H9 (cell line): ENCODE measurements at regions not wholly inside any gene's neighbourhood (a gene's known extent, or its start where the extent isn't known, plus 50 kb on each side); places are given as distances from the start of the nearest gene placed in this dataset.

Experiments used
- DNase-seq: peaks from one replicate; pipeline ENCODE4 v3.0.0-alpha.2; 2017
- H2AFZ ChIP-seq: one replicate; pipeline ENCODE4 v1.6.1; 2013; ENCODE audit warnings: mild to moderate bottlenecking, low read length, control low read depth, moderate library complexity
- H2AK5ac ChIP-seq: 2 replicates; pipeline ENCODE4 v1.6.1; 2013; ENCODE audit warnings: low read length, control low read depth, mixed read lengths; ENCODE audit not compliant: insufficient read length
- H2BK120ac ChIP-seq: one replicate; pipeline ENCODE4 v1.6.1; 2013; ENCODE audit warnings: low read depth, mild to moderate bottlenecking, low read length, control low read depth, inconsistent platforms; ENCODE audit not compliant: poor library complexity, severe bottlenecking
- H2BK12ac ChIP-seq: 2 replicates; pipeline ENCODE4 v1.6.1; 2013; ENCODE audit warnings: low read length, control low read depth, mixed read lengths, low read depth; ENCODE audit not compliant: insufficient read length
- H2BK15ac ChIP-seq: 2 replicates; pipeline ENCODE4 v1.6.1; 2013; ENCODE audit warnings: low read depth, low read length, control low read depth
- H2BK20ac ChIP-seq: one replicate; pipeline ENCODE4 v1.6.1; 2013; ENCODE audit warnings: low read depth, mild to moderate bottlenecking, low read length, control low read depth, inconsistent platforms; ENCODE audit not compliant: poor library complexity, severe bottlenecking
- H2BK5ac ChIP-seq: 2 replicates; pipeline ENCODE4 v1.6.1; 2013; ENCODE audit warnings: low read length, control low read depth, mixed read lengths; ENCODE audit not compliant: insufficient read length
- H3K14ac ChIP-seq: 2 replicates; pipeline ENCODE4 v1.6.1; 2013; ENCODE audit warnings: low read length, control low read depth; ENCODE audit not compliant: insufficient read depth
- H3K18ac ChIP-seq: 2 replicates; pipeline ENCODE4 v1.6.1; 2013; ENCODE audit warnings: low read depth, mild to moderate bottlenecking, mixed read lengths, low read length, control low read depth; ENCODE audit not compliant: insufficient read length
- H3K23ac ChIP-seq: 2 replicates; pipeline ENCODE4 v1.6.1; 2013; ENCODE audit warnings: low read length, control low read depth, mixed read lengths, low read depth; ENCODE audit not compliant: insufficient read length
- H3K23me2 ChIP-seq: 2 replicates; pipeline ENCODE4 v1.6.1; 2013; ENCODE audit warnings: low read depth, mild to moderate bottlenecking, mixed read lengths, low read length, control low read depth; ENCODE audit not compliant: insufficient read length, poor library complexity, severe bottlenecking
- H3K27ac ChIP-seq: 2 replicates; pipeline ENCODE4 v1.5.1; 2013; ENCODE audit warnings: low read length, control low read depth, mixed read lengths, low read depth; ENCODE audit not compliant: insufficient read length
- H3K27me3 ChIP-seq: 2 replicates; pipeline ENCODE4 v1.6.1; 2013; ENCODE audit warnings: low read length, control low read depth, inconsistent platforms; ENCODE audit not compliant: insufficient read depth
- H3K4ac ChIP-seq: 2 replicates; pipeline ENCODE4 v1.6.1; 2013; ENCODE audit warnings: low read depth, mild to moderate bottlenecking, control low read depth, inconsistent platforms, low read length, moderate library complexity
- H3K4me1 ChIP-seq: 2 replicates; pipeline ENCODE4 v1.6.1; 2013; ENCODE audit warnings: low read length, control low read depth, inconsistent platforms; ENCODE audit not compliant: insufficient read depth
- H3K4me2 ChIP-seq: 2 replicates; pipeline ENCODE4 v1.6.1; 2013; ENCODE audit warnings: low read length, control low read depth, mixed read lengths; ENCODE audit not compliant: insufficient read length, insufficient read depth
- H3K56ac ChIP-seq: 2 replicates; pipeline ENCODE4 v1.6.1; 2013; ENCODE audit warnings: low read depth, mild to moderate bottlenecking, mixed read lengths, low read length, control low read depth; ENCODE audit not compliant: insufficient read length
- H3K79me1 ChIP-seq: 2 replicates; pipeline ENCODE4 v1.6.1; 2013; ENCODE audit warnings: low read depth, mild to moderate bottlenecking, moderate library complexity, low read length, control low read depth, inconsistent platforms; ENCODE audit not compliant: insufficient read depth, poor library complexity, severe bottlenecking
- H3K79me2 ChIP-seq: 2 replicates; pipeline ENCODE4 v1.6.1; 2013; ENCODE audit warnings: low read length, control low read depth, inconsistent platforms; ENCODE audit not compliant: insufficient read depth
- H3K9ac ChIP-seq: 2 replicates; pipeline ENCODE4 v1.6.1; 2013; ENCODE audit warnings: low read length, control low read depth, mixed read lengths; ENCODE audit not compliant: insufficient read length; ENCODE audit errors: extremely low read depth
- H3K9me3 ChIP-seq: one replicate; pipeline ENCODE4 v1.6.1; 2013; ENCODE audit warnings: low read depth, low read length, inconsistent platforms; ENCODE audit not compliant: control insufficient read depth
- H3T11ph ChIP-seq: one replicate; pipeline ENCODE4 v1.6.1; 2013; ENCODE audit warnings: mild to moderate bottlenecking, low read length, control low read depth, inconsistent platforms
- H4K20me1 ChIP-seq: one replicate; pipeline ENCODE4 v1.6.1; 2013; ENCODE audit not compliant: control insufficient read depth, insufficient read length, insufficient read depth
- H4K5ac ChIP-seq: 2 replicates; pipeline ENCODE4 v1.6.1; 2013; ENCODE audit warnings: low read depth, mild to moderate bottlenecking, mixed read lengths, low read length, control low read depth; ENCODE audit not compliant: insufficient read length
- H4K8ac ChIP-seq: replicated peaks from 2 replicates; pipeline ENCODE4 v1.6.1; 2013; ENCODE audit warnings: low read length, control low read depth, mixed read lengths, low read depth; ENCODE audit not compliant: insufficient read length
- H4K91ac ChIP-seq: 2 replicates; pipeline ENCODE4 v1.6.1; 2013; ENCODE audit warnings: low read depth, mild to moderate bottlenecking, moderate library complexity, mixed read lengths, low read length, control low read depth; ENCODE audit not compliant: insufficient read length
- H3K27ac Mint-ChIP-seq, 3 experiments: 2 replicates in 2 of 3; 3 replicates in 1 of 3; pipeline ENCODE4 v1.8.0; 2020 to 2021; ENCODE audit warnings: mixed read lengths in 3 of 3, mild to moderate bottlenecking in 1 of 3, moderate library complexity in 1 of 3
- H3K27me3 Mint-ChIP-seq: 2 replicates; pipeline ENCODE4 v1.8.0; 2021; ENCODE audit warnings: low read depth, mild to moderate bottlenecking, moderate library complexity, mixed read lengths
- H3K36me3 Mint-ChIP-seq, 3 experiments: 2 replicates in 2 of 3; 3 replicates in 1 of 3; pipeline ENCODE4 v1.8.0; 2020 to 2021; ENCODE audit warnings: low read depth in 3 of 3, mixed read lengths in 3 of 3; ENCODE audit not compliant: insufficient read depth in 1 of 3
- H3K4me1 Mint-ChIP-seq, 2 experiments: 2 replicates each; pipeline ENCODE4 v1.8.0; 2020; ENCODE audit warnings: mixed read lengths in 2 of 2
- H3K4me3 Mint-ChIP-seq, 2 experiments: 2 replicates in 1 of 2; 3 replicates in 1 of 2; pipeline ENCODE4 v1.8.0; 2020 to 2021; ENCODE audit warnings: mild to moderate bottlenecking in 2 of 2, mixed read lengths in 2 of 2, moderate library complexity in 1 of 2
- H3K9me3 Mint-ChIP-seq, 2 experiments: 2 replicates in 1 of 2; 3 replicates in 1 of 2; pipeline ENCODE4 v1.8.0; 2020; ENCODE audit warnings: mild to moderate bottlenecking in 2 of 2, mixed read lengths in 2 of 2, moderate library complexity in 1 of 2
- CTCF ChIP-seq: fragments of 200-600 bp; sonication (generic); conservative IDR thresholded peaks from 3 replicates; pipeline ENCODE4 v1.8.0; 2021; ENCODE audit warnings: antibody characterized with exemption, mild to moderate bottlenecking
- WGBS: extraction: QIAGEN DNeasy Blood & Tissue Kit; methylation state at CpG from one replicate; pipeline ENCODE4 v1.1.7; 2013; ENCODE audit warnings: missing lambda C conversion rate, low lambda C conversion rate, mixed read lengths; ENCODE audit not compliant: insufficient read length; ENCODE audit errors: extremely low coverage; 5-methylcytosine and 5-hydroxymethylcytosine counted together

- WGBS, result no CpG with 5 or more reads among the region's 2 CpGs
- no peak overlapping the region for H3K9ac ChIP-seq
- no peak overlapping the region for H3K27ac ChIP-seq
These were observed 205.5 kb upstream of the CAMK1G start for GRCh38 chr1:209377995-209378394.

More at GRCh38 chr1:209377995-209378394, 205.5 kb upstream of the CAMK1G start:
- Histone ChIP-seq H3K23ac (no peak overlapping the region), H4K8ac (no peak overlapping the region), H4K20me1 (no peaks in the 10 kb centered on the region), H3K4ac (no peak overlapping the region), H2BK5ac (no peak overlapping the region), H3T11ph (no peak overlapping the region), H3K79me2 (no peaks in the 10 kb centered on the region), H2BK120ac (no peak overlapping the region), H2AFZ (no peak overlapping the region), H4K91ac (no peak overlapping the region), H2BK12ac (no peak overlapping the region), H3K4me2 (no peak overlapping the region), H4K5ac (no peak overlapping the region), H3K27me3 (no peaks in the 10 kb centered on the region), H3K23me2 (no peaks in the 10 kb centered on the region), H2AK5ac (no peak overlapping the region), H3K9me3 (no peaks in the 10 kb centered on the region), H2BK15ac (no peak overlapping the region), H3K14ac (no peak overlapping the region), H3K79me1 (no peaks in the 10 kb centered on the region), H3K4me1 (peaks cover 10% of the 10 kb centered on the region), H3K18ac (no peak overlapping the region), H2BK20ac (no peak overlapping the region), H3K56ac (no peak overlapping the region)
- no peak for DNase-seq
- Mint-ChIP-seq H3K36me3 (no peaks in the 10 kb centered on the region), H3K9me3 (no peaks in the 10 kb centered on the region), H3K27ac (no peak overlapping the region; a peak in 1 of 7 replicates), H3K4me1 (peaks cover 40 to 61% of the 10 kb centered on the region in 2 experiments), H3K4me3 (no peak overlapping the region), H3K27me3 (no peaks in the 10 kb centered on the region)
- no peak for TF ChIP-seq CTCF
